Right lobe of liver (tissue), 4 donors: ENCODE measurements at regions not wholly inside any gene's neighbourhood (a gene's known extent, or its start where the extent isn't known, plus 50 kb on each side); places are given as distances from the start of the nearest gene placed in this dataset.

Experiments used
- CTCF ChIP-seq, 4 donors: fragments of 200-600 bp in 3 of 4; fragments of 450-650 bp in 1 of 4; IDR thresholded peaks; one replicate each; pipeline versions ENCODE4 v1.5.1 to v1.8.0; 2016 to 2022; ENCODE audit warnings: antibody characterized with exemption in 4 of 4, mild to moderate bottlenecking in 2 of 4
- POLR2A ChIP-seq: fragments of 450-650 bp; IDR thresholded peaks from one replicate; pipeline ENCODE4 v1.6.1; 2017; ENCODE audit warnings: antibody characterized with exemption, mild to moderate bottlenecking
- donor health status: DM: no; HTN: no; CAD: no.
- donor health status: DM: no; HTN: no; CAD: no.
- donor health status: DM: no; HTN: yes; CAD: no.

- no peak for TF ChIP-seq CTCF (IDR thresholded peaks at IDR 0.05)
- TF ChIP-seq POLR2A: no peak
Observed at GRCh38 chr6:77217896-77218295, 245.4 kb downstream of the HTR1B start.
